ENCODE measurements at regions not wholly inside any gene's neighbourhood (a gene's known extent, or its start where the extent isn't known, plus 50 kb on each side); places are given as distances from the start of the nearest gene placed in this dataset.

GRCh38 chr1:163013826-163014600 is 55.1 kb upstream of the RGS4 start:
- DNase-seq (ENCODE audit: low spot score): no peak

GRCh38 chr1:163006051-163006834 is 62.9 kb upstream of the RGS4 start:
- DNase-seq (ENCODE audit: low spot score): no peak

GRCh38 chr1:162997499-162998285 is 71.5 kb upstream of the RGS4 start:
- DNase-seq (ENCODE audit: low spot score): no peak

- DNase-seq (ENCODE audit: low spot score): no peak
Observed at GRCh38 chr1:162996261-162996660, 72.9 kb upstream of the RGS4 start.

GRCh38 chr1:162994921-162995320 is 74.2 kb upstream of the RGS4 start:
- no peak for DNase-seq (ENCODE audit: low spot score)

GRCh38 chr1:162993846-162994245 is 75.3 kb upstream of the RGS4 start:
- DNase-seq (ENCODE audit: low spot score): no peak

- DNase-seq (ENCODE audit: low spot score): no peak
Observed at GRCh38 chr1:162992945-162993344, 76.2 kb upstream of the RGS4 start.

GRCh38 chr1:162991444-162991843 is 77.7 kb upstream of the RGS4 start:
- no peak for DNase-seq (ENCODE audit: low spot score)

GRCh38 chr1:162990665-162991064 is 78.5 kb upstream of the RGS4 start:
- no peak for DNase-seq (ENCODE audit: low spot score)

GRCh38 chr1:162988869-162989268 is 80.3 kb upstream of the RGS4 start:
- DNase-seq (ENCODE audit: low spot score): no peak

GRCh38 chr1:162987866-162988265 is 81.3 kb upstream of the RGS4 start:
- no peak for DNase-seq (ENCODE audit: low spot score)

GRCh38 chr1:162985816-162986435 is 83.2 kb upstream of the RGS4 start:
- no peak for DNase-seq (ENCODE audit: low spot score)

GRCh38 chr1:162984699-162985098 is 84.5 kb upstream of the RGS4 start:
- no peak for DNase-seq (ENCODE audit: low spot score)

- DNase-seq (ENCODE audit: low spot score): no peak
Observed at GRCh38 chr1:162983671-162984425, 85.3 kb upstream of the RGS4 start.

GRCh38 chr1:162982364-162982763 is 86.8 kb upstream of the RGS4 start:
- DNase-seq (ENCODE audit: low spot score): no peak

- no peak for DNase-seq (ENCODE audit: low spot score)
Observed at GRCh38 chr1:162977944-162978568, 91.1 kb upstream of the RGS4 start.

- no peak for DNase-seq (ENCODE audit: low spot score)
Observed at GRCh38 chr1:162976628-162977027, 92.5 kb upstream of the RGS4 start.

GRCh38 chr1:162974810-162975209 is 94.4 kb upstream of the RGS4 start:
- no peak for DNase-seq (ENCODE audit: low spot score)

GRCh38 chr1:162973381-162973795 is 95.8 kb upstream of the RGS4 start:
- no peak for DNase-seq (ENCODE audit: low spot score)

- DNase-seq (ENCODE audit: low spot score): no peak
Observed at GRCh38 chr1:162972773-162973172, 96.4 kb upstream of the RGS4 start.

- DNase-seq (ENCODE audit: low spot score): no peak
Observed at GRCh38 chr1:162970021-162970420, 99.1 kb upstream of the RGS4 start.
